Neural crest cell (in vitro differentiated cells): ENCODE measurements at regions not wholly inside any gene's neighbourhood (a gene's known extent, or its start where the extent isn't known, plus 50 kb on each side); places are given as distances from the start of the nearest gene placed in this dataset.

Experiments used
- DNase-seq: peaks from one replicate; pipeline ENCODE4 v3.0.0; 2021; ENCODE audit warnings: low read depth, mixed read lengths, low spot score
- H3K27ac Mint-ChIP-seq: one replicate; pipeline ENCODE4 v1.8.0; 2021; ENCODE audit warnings: mild to moderate bottlenecking, mixed read lengths; ENCODE audit not compliant: unreplicated experiment
- H3K27me3 Mint-ChIP-seq: 2 replicates; pipeline ENCODE4 v1.8.0; 2021; ENCODE audit warnings: low read depth, mild to moderate bottlenecking, mixed read lengths
- H3K36me3 Mint-ChIP-seq: 2 replicates; pipeline ENCODE4 v1.8.0; 2021; ENCODE audit warnings: low read depth, mild to moderate bottlenecking, mixed read lengths
- H3K4me1 Mint-ChIP-seq: 2 replicates; pipeline ENCODE4 v1.8.0; 2021; ENCODE audit warnings: mixed read lengths
- H3K4me3 Mint-ChIP-seq: one replicate; pipeline ENCODE4 v1.8.0; 2021; ENCODE audit warnings: mild to moderate bottlenecking, mixed read lengths
- H3K9me3 Mint-ChIP-seq: 2 replicates; pipeline ENCODE4 v1.8.0; 2021; ENCODE audit warnings: mixed read lengths
- CTCF ChIP-seq: fragments of 200-600 bp; sonication (generic); conservative IDR thresholded peaks from 2 replicates; pipeline ENCODE4 v1.5.0; 2021; ENCODE audit warnings: antibody characterized with exemption, mild to moderate bottlenecking

GRCh38 chr1:76705560-76705959 is 161.7 kb upstream of the ST6GALNAC5 start:
- no peaks in the 10 kb centered on the region for H3K36me3 Mint-ChIP-seq
- no peaks in the 10 kb centered on the region for H3K27me3 Mint-ChIP-seq
- H3K27ac Mint-ChIP-seq: no peak overlapping the region
- no peaks in the 10 kb centered on the region for H3K9me3 Mint-ChIP-seq
- H3K4me3 Mint-ChIP-seq: no peak overlapping the region
- no peaks in the 10 kb centered on the region for H3K4me1 Mint-ChIP-seq
- no peak for TF ChIP-seq CTCF
- DNase-seq: no peak

GRCh38 chr1:76713535-76713934 is 153.7 kb upstream of the ST6GALNAC5 start:
- Mint-ChIP-seq H3K4me1 (no peaks in the 10 kb centered on the region), H3K27ac (no peak overlapping the region), H3K9me3 (no peaks in the 10 kb centered on the region), H3K36me3 (no peaks in the 10 kb centered on the region), H3K27me3 (no peaks in the 10 kb centered on the region), H3K4me3 (no peak overlapping the region)
- TF ChIP-seq CTCF: no peak
- no peak for DNase-seq

- H3K4me1 Mint-ChIP-seq: no peaks in the 10 kb centered on the region
These were observed 151.8 kb upstream of the ST6GALNAC5 start for GRCh38 chr1:76715474-76715873.

GRCh38 chr1:76723949-76724348 is 143.3 kb upstream of the ST6GALNAC5 start:
- H3K27me3 Mint-ChIP-seq: no peaks in the 10 kb centered on the region
- DNase-seq: no peak
- no peak overlapping the region for H3K4me3 Mint-ChIP-seq
- no peaks in the 10 kb centered on the region for H3K4me1 Mint-ChIP-seq
- no peak for TF ChIP-seq CTCF
- peaks cover 2% of the 10 kb centered on the region for H3K9me3 Mint-ChIP-seq
- H3K36me3 Mint-ChIP-seq: no peaks in the 10 kb centered on the region
- H3K27ac Mint-ChIP-seq: no peak overlapping the region

More at GRCh38 chr1:76715474-76715873, 151.8 kb upstream of the ST6GALNAC5 start:
- TF ChIP-seq CTCF: no peak
- H3K9me3 Mint-ChIP-seq: no peaks in the 10 kb centered on the region
- no peak overlapping the region for H3K27ac Mint-ChIP-seq
- no peak overlapping the region for H3K4me3 Mint-ChIP-seq
- H3K27me3 Mint-ChIP-seq: no peaks in the 10 kb centered on the region
- no peaks in the 10 kb centered on the region for H3K36me3 Mint-ChIP-seq
- no peak for DNase-seq

GRCh38 chr1:76724816-76725215 is 142.5 kb upstream of the ST6GALNAC5 start:
- H3K9me3 Mint-ChIP-seq: peaks cover 2% of the 10 kb centered on the region
- H3K27ac Mint-ChIP-seq: no peak overlapping the region
- no peak for DNase-seq
- no peaks in the 10 kb centered on the region for H3K4me1 Mint-ChIP-seq
- H3K4me3 Mint-ChIP-seq: no peak overlapping the region
- no peaks in the 10 kb centered on the region for H3K36me3 Mint-ChIP-seq
- TF ChIP-seq CTCF: no peak
- H3K27me3 Mint-ChIP-seq: no peaks in the 10 kb centered on the region
